GM21515 (cell line): ENCODE measurements at regions not wholly inside any gene's neighbourhood (a gene's known extent, or its start where the extent isn't known, plus 50 kb on each side); places are given as distances from the start of the nearest gene placed in this dataset.
A peak's percentile ranks its signal among the peaks of the same experiment; 100 is the strongest.
"Not testable (repeated sequence)": the region's sequence is repeated elsewhere in the genome, so short reads cannot be mapped to it uniquely, and the experiment has no call there.

Experiments
- ATAC-seq: cut with Tn5 transposase; IDR thresholded peaks from one replicate; pipeline ENCODE4 v1.9.1; 2021; ENCODE audit not compliant: unreplicated experiment

- not testable (repeated sequence) for ATAC-seq
Observed at GRCh38 chr3:195999176-195999575, 82.7 kb downstream of the TFRC start.

GRCh38 chr3:195996314-195996713, 85.6 kb downstream of the TFRC start:
- not testable (repeated sequence) for ATAC-seq

- ATAC-seq, result not testable (repeated sequence)
Observed at GRCh38 chr3:195994343-195994742, 86.0 kb upstream of the TNK2 start.

- not testable (repeated sequence) for ATAC-seq
Observed at GRCh38 chr3:195993671-195994070, 85.3 kb upstream of the TNK2 start.

- not testable (repeated sequence) for ATAC-seq
Observed at GRCh38 chr3:195992956-195993595, 84.7 kb upstream of the TNK2 start.

DNA sequence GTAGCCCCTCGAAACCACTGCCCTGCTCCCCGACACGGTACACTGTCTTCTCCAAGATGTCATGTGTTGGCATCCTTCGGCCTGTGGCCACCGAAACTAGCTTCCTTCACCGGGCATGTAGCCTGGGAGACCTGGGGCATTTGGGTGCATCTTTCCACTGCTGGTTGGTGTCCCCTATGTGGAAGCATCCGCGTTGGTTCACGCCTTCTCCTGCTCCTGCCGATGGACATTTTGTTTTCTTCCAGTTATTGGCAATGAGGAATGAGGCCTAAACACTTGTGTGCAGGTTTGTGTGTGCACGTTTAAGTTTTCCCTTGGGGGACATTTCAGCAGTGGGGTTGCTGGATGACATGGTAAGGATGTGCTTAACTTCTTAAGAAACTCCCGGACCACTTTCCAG, 83.6 kb upstream of the TNK2 start:
- not testable (repeated sequence) for ATAC-seq

DNA sequence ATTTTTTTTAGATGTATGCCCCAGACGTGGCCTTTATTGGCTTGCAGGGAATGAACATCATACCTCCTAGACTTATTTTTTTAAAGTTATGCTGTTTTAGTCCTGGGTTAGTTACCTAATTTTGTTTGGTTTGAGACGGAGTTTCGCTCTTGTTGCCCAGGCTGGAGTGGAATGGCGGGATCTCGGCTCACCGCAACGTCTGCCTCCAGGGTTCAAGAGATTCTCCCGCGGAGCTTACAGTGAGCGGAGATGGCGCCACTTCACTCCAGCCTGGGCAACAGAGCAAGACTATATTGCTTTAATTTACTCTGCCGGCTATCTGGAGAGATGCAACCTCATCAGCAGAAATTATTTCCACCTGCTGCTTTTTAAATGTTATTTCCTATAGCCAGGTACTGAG, 82.9 kb upstream of the TNK2 start:
- not testable (repeated sequence) for ATAC-seq

DNA sequence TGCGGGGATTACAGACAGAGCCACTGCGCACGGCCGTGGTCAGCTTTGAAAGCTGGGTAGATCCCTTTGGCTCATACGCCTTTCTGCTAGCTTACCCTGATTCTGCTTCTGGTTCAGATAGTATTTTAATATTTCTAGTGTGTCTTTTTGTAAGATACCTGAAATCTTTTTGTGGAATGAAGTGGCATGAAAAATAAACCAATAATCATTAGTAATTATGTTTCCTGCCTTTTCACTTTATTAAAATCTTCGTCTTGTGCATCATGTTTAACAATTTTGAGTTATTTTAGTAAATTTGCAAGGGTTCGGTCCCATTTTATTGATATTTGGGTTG, 82.5 kb upstream of the TNK2 start:
- not testable (repeated sequence) for ATAC-seq

DNA sequence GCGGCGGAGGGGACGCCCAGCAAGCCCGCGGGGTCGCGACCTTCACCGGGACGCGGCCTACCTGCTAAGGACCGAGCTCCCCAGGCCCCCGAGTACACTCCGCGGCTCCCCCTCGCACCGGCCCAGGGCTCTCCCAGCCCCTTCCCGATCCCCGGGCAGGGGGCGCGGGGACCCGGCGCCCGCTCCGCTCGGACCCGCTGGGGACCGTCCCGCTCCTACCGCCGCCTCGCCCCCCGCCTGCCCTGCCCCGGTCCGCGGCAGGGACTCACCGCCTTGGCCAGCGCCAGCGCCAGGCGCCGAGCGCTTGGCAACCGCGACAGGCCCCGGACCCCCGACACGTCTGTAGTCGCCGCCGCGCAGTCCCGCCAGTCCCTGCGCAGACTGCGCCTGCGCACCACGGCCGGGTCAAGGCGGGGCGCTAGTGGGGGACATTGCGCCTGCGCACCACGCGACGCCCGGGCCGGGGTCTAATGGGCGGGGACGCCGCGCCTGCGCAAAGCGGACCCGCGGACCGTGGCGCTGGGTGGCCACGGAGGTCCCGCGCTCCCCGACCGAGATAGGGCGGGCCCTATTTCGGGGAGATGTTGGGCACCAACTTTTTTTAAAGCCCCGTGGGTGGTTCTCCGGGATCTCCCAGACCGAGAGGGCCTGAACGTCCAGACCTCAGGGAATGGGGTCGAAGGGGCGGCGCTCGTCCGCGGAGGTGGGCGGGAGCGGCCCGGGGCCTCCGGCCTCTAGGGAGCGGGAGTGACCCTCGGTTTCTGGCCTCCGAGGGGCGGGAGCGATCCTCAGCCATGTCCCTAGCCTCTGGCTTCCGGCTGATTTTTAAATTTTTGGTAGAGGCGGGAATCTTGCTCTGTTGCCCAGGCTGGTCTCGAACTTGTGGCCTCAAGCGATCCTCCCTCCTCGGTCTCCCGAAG, 81.8 kb upstream of the TNK2 start:
- peak; percentile 89 for ATAC-seq

- peak; percentile 43 for ATAC-seq
Observed at GRCh38 chr3:195989197-195989920, 81.0 kb upstream of the TNK2 start.

DNA sequence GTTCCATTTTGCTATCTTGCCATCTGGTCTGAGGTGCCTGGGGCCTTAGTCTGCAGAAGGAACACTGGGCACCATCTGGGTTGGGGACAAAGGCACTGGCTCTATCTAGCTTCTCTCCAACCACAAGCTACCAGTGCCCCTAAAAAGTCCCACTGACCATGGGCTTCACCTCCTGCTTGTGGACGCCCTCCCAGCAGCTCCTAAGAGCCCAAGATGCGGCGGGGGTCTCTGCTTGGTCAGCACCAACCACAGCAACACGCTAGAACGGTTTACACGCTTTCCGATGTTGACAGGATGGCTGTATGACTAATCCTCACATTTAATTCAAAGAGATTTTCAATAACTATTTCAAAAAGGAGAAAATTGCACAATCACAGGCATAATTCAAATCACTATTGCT, 80.4 kb upstream of the TNK2 start:
- not testable (repeated sequence) for ATAC-seq

GRCh38 chr3:195987001-195987400, 78.7 kb upstream of the TNK2 start:
- not testable (repeated sequence) for ATAC-seq

- ATAC-seq, result not testable (repeated sequence)
Observed at GRCh38 chr3:195986576-195986975, 78.2 kb upstream of the TNK2 start.

- ATAC-seq, result not testable (repeated sequence)
Observed at GRCh38 chr3:195985348-195985920, 77.1 kb upstream of the TNK2 start.

DNA sequence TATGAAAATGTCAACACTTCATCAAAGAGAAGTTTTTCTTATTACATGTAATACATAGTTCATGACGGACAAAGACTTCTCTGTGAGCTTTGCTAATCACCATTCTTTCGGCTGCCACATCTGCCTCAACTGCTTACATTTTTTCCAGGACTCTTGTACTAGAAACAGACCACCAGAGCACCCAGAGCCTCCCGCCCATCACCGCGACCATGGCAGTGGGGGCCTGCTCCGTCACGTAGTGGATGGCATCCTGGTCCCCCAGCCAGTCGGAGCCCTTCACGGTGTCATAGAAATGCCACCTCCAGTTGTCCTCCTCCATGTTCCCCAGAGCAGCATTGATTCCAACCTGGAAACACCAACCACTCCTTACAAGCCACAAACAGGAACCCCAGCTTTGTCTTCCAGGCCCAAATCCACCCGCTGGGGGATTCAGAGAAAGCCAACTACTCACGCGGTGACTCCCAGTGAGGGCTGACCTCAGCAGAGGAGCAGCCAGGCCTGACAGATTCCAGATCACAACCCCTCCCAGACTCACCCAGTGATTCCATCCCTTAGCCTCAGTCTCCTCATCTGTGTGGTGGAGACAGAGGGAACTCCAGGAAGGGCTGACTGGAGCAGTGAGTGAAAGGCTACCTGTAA, 76.2 kb upstream of the TNK2 start:
- not testable (repeated sequence) for ATAC-seq

DNA sequence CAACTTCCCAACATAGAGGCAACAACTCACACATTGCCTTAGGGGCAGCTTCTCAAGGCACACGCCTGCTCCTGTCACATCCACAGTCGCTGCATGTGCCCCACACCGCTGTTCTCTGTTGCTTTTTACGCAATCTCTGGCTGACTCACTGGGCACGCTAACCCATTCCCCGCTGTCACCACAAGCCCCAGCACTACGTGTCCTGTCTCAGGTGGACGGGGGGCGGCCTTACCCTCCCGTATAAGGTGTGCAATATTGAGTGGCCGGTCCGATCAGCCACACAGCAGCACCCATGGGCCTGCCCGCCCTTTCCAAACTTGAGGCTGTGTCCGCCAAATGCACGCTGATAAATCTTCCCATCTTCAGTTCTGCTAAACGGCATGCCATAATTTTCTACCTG, 75.5 kb upstream of the TNK2 start:
- ATAC-seq, result not testable (repeated sequence)

DNA sequence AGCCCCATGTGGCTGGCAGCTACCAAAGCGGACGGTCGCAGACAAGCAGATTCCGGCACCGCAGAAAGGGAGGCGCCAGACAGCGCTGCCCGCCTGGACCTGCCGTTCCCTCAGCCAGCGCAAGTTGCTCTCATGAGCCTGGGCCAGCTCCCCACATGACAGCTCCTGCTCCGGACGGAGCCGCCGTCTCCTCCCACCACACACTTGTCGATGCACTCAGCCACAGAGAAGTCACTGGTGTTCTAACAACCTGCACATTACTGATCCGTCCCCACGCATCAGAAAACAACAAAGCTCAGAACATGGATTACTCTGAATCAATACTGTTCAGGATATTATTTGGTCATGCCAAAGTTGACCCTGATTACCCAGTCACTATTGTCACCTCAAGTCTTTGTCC, 74.4 kb upstream of the TNK2 start:
- not testable (repeated sequence) for ATAC-seq

GRCh38 chr3:195981778-195982177, 73.4 kb upstream of the TNK2 start:
- not testable (repeated sequence) for ATAC-seq

DNA sequence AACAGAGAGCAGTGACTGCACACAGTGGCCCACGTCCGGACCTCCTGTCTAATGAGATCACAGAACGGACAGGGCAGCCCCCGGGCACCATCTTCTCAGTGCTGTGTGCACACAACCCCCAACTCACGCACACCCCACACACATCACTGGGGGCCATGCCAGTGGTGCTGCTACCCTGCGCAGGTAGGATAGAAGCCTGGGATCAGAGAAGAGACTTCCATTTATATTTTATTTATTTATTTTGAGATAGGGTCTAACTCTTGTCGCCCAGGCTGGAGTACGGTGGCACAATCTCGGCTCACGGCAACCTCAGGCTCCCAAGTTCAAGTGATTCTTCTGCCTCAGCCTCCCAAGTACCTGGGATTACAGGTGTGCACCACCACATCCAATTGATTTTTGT, 71.5 kb upstream of the TNK2 start:
- not testable (repeated sequence) for ATAC-seq

GRCh38 chr3:195978585-195978984, 70.2 kb upstream of the TNK2 start:
- ATAC-seq, result not testable (repeated sequence)

DNA sequence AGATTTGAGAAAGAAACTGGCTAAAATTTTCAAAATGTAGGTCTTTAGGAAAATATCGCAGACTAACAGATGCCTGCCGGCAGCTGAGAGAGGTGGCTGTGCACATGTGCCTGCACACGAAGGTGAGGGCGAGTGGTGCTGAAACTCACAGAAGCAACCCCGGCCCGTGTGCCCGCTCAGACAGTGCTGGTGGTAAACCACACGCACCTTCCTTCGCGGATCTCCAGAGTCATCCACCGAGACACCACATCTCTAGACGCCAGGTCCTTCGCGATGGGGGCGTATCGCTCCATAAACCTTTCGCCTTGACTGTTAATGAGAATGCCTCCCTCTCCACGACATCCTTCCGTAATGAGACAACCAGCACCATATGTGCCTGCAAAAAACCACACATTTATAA, 68.5 kb upstream of the TNK2 start:
- ATAC-seq, result not testable (repeated sequence)
